CD1c-positive myeloid dendritic cell (primary cell): ENCODE measurements at regions not wholly inside any gene's neighbourhood (a gene's known extent, or its start where the extent isn't known, plus 50 kb on each side); places are given as distances from the start of the nearest gene placed in this dataset.
"Not testable (repeated sequence)": the region's sequence is repeated elsewhere in the genome, so short reads cannot be mapped to it uniquely, and the experiment has no call there.

Source experiments
- DNase-seq: peaks from one replicate; pipeline ENCODE4 v3.0.0-alpha.2; 2016; ENCODE audit errors: extremely low spot score

DNA sequence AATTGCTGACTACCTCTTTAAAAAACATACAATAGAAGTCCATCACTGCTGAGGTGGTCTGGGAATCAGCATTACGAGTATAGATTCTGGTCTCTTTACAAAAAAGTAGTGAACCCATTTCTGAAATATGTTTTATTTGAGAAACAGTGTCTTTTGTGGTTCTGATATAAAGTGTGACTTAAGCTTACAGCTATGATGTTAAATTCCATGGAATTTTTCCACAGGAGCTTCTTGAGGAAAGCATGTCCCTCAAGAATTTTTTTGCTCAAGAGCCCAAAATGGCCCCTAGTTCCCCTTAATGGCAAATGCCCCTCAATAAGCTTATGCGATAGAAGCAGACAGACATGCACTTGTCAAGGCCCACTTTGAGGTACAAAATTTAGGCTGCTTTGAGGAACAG, 265.7 kb downstream of the FAM170A start:
- DNase-seq, result no peak

DNA sequence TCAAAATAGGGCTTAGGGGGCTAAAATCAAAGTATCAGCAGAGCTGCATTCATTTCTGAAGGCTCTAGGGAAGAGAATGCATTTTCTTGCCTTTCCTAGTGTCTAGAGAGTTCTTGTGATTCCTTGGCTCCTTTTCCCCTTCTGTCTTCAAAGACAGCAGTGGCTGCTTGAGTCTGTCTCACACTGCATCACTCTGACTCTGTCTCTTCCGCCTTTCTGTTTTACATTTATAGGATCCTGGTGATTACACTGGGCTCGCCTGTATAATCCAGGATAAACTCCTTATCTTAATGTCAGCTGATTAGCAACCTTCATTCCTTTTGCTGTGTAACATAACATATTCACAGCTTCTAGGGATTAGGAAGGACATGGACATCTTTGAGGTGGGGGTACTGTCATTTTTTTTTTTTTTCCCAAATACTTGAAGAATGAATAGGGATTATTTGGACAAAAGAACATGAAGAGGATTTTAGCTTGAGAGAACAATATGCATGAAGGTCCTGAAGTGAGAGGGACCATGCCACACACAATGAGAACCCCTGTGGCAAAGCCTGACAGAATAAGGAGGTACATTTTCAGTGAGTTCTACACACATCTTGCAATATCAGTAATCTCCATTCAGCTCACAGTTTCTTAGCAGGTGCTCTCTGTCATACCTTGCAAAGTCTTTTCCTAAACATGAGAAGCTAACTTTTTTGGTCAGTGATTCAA, 267.6 kb downstream of the FAM170A start:
- no peak for DNase-seq

DNA sequence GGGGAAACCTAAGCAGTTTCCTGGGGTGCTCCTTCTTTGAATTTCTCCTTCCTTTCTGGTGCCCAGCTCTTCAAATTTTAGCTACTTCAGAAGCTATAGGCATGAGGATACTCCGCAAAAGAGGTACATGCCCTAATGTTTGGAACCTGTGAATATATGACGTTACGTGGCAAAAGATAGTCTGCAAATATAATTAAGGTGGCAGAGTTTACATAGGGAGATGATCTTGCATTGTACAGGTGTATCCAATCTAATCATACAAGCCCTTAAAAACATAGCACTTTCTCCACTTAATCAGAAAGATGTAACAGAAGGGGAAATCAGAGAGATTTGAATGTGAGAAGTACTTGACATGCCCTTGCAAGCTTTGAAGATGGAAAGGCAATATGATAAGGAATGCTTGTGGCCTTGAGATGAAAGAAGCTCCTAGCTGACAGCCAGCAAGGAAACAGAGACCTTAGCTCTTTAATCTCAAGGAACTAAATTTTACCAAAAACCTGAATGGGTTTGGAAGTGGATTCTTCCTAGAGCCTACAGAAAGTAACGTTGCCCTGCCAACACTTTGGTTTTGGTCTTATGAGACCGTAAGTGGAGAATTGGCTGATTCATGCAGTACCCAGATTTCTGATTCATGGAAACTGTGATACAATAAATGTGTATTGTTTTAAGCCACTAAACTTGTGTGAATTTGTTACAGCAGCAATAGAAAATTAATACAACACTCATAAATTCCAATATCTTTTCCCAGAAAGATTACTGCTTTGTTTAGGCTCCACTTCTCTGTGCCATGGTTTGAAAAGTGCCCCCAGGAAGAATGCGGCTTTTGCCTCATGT, 268.4 kb downstream of the FAM170A start:
- no peak for DNase-seq

DNA sequence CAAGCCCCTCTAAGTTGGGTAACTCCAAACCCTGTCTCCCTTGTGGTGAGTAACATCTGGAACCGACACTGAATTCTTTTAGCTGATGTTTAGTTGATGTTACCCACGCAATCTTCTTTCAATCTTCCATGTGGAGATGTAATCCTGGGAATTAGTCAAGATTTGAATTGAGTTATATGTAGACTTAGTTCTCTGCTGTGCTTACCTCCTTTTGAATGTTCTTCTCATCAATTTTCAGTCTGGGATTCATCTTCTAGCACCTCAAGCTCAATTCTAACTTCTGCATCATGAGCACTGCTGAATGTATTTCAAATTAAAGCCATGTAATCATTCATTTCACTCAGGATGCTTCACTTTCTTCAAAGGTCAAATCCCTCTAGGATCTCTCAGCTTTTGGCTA, 270.6 kb downstream of the FAM170A start:
- no peak for DNase-seq

DNA sequence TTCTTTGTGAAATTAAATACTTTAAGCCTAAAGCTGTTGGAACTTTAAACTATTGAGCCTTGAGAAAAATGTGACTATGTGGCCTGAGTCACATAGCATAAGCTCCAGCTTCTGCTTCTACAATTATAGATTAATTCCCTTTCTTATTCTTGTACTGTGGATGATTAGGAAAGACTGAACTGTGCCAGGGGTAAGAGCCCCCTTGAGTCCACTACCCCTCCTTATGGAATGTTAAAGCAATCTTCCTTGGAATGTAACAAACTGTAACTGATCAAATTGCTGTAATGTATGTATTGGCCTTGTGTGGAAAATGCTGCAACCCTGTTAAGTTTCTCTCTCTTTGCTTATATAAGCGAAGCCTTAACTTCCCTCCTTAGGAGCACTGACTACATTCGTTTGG, 273.2 kb downstream of the FAM170A start:
- DNase-seq, result no peak

DNA sequence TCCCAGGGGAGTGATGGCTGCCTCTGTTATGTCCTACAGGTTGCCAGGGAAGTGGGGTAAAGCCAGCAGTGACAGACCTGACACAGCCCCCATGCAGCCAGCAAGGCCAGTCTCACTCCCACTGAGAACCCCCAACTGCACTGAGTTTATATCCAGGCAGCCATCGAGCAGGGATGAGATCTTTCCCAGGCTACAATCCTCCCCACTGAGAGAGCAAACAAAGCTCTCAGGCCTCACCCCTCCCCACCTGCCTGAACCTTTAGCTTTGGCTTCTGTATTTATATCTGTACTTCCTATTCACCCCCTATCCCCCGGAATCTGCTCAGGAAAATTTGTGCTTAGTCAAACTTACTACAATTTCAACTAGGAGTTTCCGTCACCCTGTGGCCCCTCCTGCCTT, 284.1 kb downstream of the FAM170A start:
- no peak for DNase-seq

DNA sequence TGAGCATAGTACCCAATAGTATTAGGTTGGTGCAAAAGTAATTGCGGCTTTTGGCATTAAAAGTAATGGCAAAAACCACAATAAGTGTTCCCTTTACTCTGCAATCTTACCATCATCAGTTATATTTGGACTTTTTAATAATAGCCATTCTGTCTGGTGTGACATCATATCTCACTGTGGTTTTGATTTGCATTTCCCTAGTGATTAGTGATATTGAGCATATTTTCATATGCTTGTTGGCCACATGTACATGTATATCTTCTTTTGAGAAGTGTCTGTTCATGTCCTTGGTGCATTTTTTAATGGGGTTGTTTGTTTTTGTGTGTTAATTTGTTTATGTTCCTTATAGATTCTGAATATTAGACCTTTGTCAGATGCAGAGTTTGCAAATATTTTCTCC, 289.9 kb downstream of the FAM170A start:
- DNase-seq, result no peak

DNA sequence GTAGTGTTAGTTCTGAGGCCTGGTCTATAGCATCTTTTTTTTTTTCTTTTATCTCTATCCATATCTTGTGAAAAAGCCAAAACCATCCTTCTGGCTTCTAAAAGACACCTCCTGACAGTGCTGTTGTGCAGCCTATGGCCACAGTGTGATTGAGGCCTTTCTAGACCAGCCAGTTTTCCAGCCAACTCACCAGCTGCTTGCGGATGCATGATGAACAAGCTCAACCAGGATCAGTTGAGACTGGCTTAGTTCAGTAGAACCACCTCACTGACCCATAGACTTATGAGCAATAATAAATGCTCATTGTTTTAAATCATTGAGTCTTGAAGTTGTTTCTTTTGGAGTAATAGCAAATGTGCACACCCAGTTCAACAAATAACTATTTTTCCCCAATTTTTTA, 296.9 kb downstream of the FAM170A start:
- DNase-seq, result no peak

DNA sequence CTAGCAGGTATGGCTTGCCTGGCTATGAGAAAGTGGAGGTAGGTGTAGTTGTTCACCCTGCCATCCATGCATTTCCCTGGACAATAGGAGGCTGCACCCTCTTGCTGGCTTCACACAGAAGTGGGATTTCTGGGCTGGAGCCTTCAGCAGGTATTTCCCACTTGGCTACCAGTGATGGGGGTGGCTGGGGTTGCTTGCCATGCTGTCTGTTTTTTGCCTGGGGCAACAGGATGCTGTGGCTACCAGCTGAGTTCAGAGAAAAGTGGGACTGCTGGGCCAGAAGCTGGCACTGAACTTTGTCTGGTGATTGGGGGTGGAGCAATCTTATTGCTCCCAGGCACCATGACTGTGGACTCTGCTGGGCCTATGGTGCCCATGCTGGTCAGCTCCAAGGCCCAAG, 299.6 kb downstream of the FAM170A start:
- no peak for DNase-seq

DNA sequence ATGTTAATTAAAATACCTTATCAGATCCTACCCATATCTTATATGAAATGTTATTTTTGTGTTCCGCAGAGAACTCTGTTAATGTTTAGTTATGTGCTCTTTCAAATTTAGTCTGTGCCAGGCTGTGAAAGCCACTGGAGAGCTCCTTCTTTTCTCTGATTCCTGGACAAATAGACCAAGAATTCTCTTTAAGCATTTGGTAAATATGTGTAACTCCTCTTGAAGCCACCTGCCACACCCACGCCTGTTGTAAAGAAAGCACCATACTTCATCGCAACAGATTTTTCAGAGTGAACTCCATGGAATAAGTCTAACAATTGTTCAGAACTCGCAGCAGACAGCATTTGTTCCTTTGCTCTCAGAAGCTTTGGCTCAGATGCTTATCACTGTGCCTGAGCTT, 301.1 kb downstream of the FAM170A start:
- no peak for DNase-seq

DNA sequence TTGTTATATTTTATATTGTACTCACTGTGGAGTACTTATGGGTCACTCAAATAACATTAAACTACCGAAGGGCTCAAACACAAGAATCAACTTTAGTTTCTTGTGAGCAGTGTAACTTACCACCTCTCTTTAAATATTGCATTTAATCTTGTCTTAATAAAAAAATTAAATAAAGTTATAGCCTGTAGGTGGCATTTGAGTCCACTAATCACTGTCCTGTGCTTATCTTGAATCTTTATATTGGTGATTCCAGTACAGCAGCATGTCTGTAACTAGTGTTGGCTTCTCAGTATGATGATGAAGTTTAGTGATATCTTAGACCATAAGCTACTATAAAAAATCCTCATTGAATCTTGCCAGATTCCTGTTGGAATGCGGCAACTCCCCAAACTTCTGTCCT, 313.8 kb downstream of the FAM170A start:
- DNase-seq, result no peak

DNA sequence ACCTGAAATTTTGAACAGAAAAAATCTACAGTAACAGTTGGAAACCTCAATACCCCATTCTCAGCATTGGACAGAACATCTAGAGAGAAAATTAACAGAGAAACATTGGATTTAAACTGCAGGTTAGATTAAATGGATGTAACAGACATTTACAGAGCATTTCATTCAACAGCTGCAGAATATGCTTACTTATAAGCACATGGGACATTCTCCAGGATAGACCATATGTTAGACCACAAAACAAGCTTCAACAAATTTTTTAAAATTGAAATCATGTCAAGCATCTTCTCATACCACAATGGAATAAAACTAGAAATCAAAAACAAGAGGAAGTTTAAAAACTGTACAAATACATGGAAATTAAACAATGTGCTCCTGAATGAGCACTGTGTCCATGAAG, 316.3 kb downstream of the FAM170A start:
- no peak for DNase-seq

DNA sequence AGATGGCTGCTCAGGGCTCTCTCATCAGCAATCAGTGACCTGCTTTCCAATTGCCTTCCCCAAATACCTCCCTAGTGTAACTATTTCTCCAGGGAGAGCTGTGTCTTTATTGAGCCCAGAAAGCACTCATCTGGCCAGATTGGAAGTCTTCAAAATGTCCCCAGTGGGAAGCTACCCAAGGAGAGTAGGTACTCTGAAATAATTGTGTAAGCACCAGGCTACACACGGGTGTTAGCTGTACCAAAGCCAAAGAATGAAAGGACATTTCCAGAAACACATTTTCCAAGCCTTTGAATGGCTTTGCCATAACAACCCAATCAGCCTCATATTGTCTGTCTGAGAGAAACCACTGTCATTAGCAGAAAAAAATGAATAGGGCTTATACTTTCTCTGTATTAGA, 318.8 kb downstream of the FAM170A start:
- DNase-seq, result no peak

DNA sequence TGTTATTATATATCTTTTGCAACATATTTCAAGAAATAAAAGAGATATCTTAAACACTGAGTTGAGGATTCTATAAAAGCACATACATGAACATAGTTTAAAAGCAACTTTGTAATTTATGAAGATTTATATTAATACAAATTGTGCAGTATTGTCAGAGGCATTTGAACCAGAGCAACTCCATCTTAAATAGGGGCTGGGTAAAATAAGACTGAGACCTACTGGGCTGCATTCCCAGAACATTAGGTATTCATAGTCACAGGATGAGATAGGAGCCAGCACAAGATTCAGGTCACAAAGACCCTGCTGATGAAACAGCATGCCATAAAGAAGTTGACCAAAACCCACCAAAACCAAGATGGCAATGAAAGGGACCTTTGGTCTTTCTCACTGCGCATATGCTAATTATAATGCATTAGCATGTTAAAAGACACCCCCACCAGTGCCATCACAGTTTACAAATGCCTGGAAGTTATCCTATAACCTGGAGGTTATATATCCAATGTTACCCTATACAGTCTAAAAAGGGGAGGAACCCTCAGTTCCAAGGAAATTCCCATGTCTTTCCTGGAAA, 320.2 kb downstream of the FAM170A start:
- no peak for DNase-seq

DNA sequence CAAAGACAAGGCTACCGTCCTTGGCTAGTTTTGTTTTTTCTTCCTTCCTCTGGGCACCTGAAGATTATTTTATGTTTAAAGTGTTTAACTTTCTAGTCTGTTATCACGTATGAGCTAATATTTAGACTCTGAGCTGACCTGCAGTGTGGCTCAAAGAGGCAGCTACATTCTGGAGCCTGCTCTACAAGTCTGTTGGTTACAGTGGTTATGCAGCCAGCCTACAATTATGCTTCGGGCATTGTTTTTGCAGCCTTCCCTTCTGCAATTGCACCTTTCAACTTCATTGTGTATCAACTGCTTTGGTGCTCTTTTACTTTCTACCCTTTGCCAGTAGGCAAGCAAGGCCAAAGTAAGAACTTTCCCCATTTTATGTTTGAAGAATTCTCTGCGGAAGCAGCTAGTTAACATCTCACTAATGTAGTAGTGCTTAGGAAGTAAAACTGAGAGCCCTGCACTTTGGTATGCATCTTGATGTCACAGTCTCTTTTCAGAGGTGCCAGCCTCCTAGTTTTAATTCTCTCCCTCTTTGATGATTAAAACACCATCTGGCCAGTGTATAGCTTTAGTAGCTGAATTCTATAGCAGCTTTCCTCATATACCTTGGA, 322.1 kb downstream of the FAM170A start:
- DNase-seq, result no peak

DNA sequence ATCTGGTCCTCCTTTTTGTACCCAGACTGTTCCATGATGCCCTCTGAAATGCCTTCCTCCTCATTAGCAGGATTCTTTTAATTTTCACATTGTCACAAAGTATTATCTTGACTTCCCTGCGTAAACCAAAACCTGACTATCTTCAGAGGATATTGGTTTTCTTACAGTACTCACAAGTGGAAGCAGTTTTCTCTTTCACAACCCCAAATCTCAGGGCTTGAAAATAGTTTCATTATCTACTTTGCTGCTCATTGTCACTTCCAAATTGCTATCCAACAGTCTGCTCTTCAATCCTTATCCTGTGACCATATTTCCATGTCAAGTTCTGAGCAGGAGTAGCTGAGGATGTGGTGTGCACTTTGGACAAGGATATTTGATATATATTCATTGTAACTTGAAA, 324.1 kb downstream of the FAM170A start:
- DNase-seq, result no peak

DNA sequence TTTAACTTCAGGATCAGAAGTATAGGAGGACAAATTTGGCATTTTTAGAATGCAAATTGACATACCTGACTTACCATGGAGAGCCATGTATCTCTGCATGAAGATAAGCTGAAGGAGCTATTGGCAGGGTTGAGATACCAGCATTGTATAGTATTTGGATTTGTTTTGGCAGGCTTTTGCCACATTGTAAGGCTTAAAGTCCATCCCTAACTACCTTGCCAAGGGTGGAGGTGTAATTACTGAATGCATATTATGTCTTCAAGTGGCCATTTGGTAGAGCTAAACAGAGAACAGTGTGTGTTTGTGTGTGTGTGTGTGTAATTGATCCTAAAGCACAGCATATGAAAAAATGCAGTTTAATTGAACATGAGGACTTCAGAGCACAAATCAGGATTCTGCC, 324.7 kb downstream of the FAM170A start:
- no peak for DNase-seq

DNA sequence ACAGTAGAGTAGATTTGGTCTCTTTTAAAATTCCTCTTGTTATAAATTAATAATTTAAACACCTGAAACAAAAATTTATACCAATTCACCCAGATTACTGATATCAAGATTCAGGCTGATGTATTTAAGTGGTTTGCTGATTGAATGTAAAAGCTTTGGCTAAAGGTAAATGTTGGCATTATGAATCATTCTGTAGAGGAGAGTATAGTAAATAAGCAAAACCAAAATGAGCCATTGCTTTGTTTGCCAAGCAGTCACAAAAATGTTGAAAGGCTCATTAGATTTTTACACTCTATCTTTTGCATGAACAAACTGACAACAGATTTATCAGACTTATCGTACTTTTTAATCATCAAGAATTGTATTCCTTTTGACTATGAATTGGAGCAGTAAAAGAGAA, 332.6 kb downstream of the FAM170A start:
- no peak for DNase-seq

DNA sequence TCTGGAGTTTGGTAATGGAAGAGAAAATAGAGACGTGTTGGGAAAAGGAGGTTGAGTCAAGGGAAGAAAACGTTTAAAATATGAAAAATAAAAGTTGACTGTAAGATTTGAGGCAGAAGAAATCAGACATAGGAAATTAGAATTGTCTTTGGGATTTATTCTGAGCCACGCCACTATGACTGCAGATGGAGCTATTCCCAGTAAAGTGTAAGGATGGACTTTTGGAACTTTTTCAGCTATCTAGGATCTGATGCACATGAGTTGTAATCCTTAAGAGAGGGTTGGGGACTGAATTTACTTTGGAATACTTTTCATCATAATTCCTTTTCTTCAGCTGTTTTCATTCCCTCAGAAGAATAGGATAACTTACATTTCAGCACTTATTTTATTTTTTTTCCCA, 336.7 kb downstream of the FAM170A start:
- no peak for DNase-seq

DNA sequence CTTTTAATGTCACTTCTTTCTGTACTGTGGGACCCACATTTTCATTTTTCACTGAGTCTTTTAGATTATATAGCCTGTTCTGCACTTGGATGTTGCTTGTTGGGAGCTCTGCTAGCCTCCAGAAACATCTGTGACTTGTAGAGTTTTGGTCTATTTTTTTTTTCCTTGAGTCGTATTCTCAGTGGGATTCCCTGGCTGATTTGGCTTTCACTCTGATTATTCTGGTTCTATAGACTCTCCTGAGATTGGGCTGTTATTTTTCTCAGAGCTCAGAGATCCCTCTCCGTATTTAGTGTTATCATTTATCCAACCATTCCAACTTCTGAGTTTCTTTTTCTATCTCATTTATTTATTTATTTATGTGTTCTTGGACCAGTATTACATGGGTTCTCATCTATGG, 339.3 kb downstream of the FAM170A start:
- DNase-seq, result no peak

DNA sequence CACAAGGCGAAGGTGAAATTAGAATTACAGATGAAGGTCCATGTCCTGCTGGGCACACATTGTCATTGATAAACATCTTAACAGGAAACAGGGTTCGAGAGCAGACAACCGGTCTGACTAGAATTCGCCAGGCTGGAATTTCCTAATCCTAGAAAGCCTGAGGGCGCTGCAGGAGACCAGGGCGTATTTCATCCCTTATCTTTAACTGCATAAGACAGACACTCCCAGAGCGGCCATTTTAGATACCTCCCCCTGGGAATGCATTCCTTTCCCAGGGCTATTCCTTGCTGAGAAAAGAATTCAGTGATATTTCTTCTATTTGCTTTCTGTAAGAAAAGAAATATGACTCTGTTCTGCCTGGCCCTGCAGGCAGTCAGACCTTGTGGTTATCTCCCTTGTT, 357.7 kb downstream of the FAM170A start:
- DNase-seq, result not testable (repeated sequence)

DNA sequence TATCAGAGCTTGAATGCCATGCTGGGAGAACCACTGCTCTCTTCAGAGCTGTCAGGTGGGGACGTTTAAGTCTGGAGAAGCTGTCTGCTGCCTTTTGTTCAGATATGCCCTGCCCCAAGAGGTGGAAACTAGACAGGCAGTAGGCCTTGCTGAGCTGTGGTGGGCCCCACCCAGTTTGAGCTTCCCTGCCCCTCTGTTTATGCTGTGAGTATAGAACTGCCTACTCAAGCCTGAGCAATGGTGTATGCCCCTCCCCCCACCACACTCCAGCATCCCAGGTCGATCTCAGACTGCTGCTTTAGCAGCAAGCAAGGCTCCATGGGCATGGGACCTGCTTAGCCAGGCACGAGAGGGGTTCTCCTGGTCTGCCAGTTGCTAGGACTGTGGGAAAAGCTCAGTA, 362.3 kb downstream of the FAM170A start:
- no peak for DNase-seq

DNA sequence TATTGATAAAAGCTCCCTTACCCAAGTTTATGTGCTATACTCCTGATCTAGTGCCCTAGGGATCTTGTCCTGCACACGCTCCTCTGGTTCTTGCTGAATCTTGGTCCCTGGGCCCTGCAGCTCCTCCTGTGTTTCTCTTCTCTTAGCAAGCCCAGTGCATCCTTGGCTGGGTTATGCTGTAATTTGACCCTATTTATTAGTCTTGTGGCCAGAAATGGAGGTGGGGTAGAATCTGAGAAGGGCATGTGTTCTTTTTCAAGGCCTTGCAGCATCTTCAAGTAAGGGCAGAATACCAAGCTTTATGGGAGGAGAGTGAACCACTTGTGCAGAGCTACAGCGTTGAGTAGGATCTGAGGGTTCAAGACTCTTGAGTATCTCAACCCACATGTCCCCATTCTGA, 366.8 kb downstream of the FAM170A start:
- DNase-seq, result no peak
